MG63 (cell line): ENCODE measurements at regions not wholly inside any gene's neighbourhood (a gene's known extent, or its start where the extent isn't known, plus 50 kb on each side); places are given as distances from the start of the nearest gene placed in this dataset.
"Not testable (repeated sequence)": the region's sequence is repeated elsewhere in the genome, so short reads cannot be mapped to it uniquely, and the experiment has no call there.

ENCODE experiments used
- DNase-seq: peaks from one replicate; pipeline ENCODE4 v3.0.0-alpha.2; 2020
- H3K27me3 ChIP-seq: fragments of 250-450 bp; sonication (Bioruptor Pico); 2 replicates; pipeline ENCODE4 v1.5.1; 2020; ENCODE audit warnings: mild to moderate bottlenecking, moderate library complexity
- H3K36me3 ChIP-seq: fragments of 250-450 bp; sonication (Bioruptor Pico); 2 replicates; pipeline ENCODE4 v1.5.1; 2020; ENCODE audit warnings: mild to moderate bottlenecking, moderate library complexity
- H3K4me3 ChIP-seq: fragments of 250-450 bp; sonication (Bioruptor Pico); 2 replicates; pipeline ENCODE4 v1.5.1; 2020; ENCODE audit warnings: mild to moderate bottlenecking, moderate library complexity
- H3K9me3 ChIP-seq: fragments of 250-450 bp; sonication (Bioruptor Pico); 2 replicates; pipeline ENCODE4 v1.5.1; 2020; ENCODE audit warnings: mild to moderate bottlenecking, moderate library complexity

DNA sequence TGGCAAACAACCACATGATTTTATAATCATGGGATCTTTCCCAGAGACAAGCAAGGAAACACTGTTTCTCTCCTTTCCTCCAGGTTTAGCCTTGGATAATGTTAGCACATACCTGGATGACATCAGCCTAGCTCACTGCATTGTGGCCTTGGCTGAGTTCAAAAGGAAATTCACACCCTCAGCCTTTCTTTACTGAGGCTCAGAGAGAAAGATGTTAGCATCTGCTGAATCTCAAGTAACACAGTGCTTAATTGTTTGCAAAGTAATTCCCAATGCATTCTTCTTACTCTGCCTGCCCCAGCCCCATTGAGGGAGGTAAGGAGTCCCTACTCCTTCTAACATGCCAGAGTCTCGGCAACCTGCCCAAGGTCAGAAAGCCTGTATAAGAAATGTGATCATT is 432.2 kb upstream of the LMCD1 start:
- Histone ChIP-seq H3K36me3 (no peaks in the 10 kb centered on the region), H3K9me3 (no peaks in the 10 kb centered on the region), H3K4me3 (no peak overlapping the region), H3K27me3 (no peaks in the 10 kb centered on the region)
- no peak for DNase-seq

DNA sequence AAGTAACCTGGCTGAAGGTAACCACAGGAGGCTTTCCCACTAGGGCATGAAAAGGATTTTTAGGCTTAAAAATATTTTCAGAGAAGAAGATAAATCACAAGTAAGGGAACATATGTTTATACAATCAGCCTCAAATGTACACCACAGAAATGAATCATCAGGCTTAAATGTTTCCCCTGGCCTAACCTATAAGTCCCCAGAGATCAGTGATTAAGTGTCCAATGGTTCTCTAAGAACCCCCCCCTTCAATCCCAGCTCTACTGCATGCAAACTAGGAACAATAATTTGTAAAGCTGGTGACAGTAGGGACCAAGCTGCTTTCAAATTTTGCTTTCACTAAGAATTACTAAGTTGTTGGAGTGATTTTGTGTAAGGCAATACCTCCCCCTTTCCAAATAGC is 431.6 kb upstream of the LMCD1 start:
- H3K36me3 ChIP-seq: no peaks in the 10 kb centered on the region
- no peak overlapping the region for H3K4me3 ChIP-seq
- H3K9me3 ChIP-seq: no peaks in the 10 kb centered on the region
- no peaks in the 10 kb centered on the region for H3K27me3 ChIP-seq
- no peak for DNase-seq

DNA sequence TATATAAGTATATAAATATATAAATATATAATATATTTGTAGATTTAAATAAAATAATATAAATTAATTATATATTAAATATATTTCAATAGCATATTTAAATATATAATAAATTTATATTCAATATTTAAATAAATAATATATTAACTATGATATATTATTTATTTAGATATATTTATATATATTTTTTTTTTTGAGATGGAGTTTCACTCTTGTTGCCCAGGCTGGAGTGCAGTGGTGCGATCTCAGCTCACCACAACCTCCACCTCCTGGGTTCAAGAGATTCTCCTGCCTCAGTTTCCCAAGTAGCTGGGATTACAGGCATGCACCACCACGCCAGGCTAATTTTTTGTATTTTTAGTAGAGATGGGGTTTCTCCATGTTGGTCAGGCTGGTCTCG is 426.9 kb upstream of the LMCD1 start:
- H3K4me3 ChIP-seq, H3K36me3 ChIP-seq, H3K9me3 ChIP-seq, H3K27me3 ChIP-seq, DNase-seq: not testable (repeated sequence)

DNA sequence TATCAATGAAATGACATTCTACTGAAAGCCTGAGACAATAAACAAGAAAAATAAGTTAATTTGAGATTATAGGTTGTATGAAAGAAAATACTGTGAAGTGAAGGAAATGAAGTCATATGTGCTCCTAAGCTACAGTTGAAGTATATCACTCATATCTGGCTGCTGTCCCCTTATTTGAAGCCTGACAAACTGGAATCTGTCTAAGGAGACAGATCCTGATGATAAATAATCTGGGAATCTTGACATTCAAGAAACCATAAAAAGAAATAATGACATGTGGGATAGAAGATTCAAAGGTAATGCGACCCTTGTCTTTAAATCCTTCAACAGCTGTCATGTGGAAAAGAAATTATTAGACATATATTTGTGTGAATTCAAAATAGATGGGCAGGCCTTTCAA is 424.5 kb upstream of the LMCD1 start:
- Histone ChIP-seq H3K9me3 (no peaks in the 10 kb centered on the region), H3K36me3 (no peaks in the 10 kb centered on the region), H3K4me3 (no peak overlapping the region), H3K27me3 (no peaks in the 10 kb centered on the region)
- no peak for DNase-seq

DNA sequence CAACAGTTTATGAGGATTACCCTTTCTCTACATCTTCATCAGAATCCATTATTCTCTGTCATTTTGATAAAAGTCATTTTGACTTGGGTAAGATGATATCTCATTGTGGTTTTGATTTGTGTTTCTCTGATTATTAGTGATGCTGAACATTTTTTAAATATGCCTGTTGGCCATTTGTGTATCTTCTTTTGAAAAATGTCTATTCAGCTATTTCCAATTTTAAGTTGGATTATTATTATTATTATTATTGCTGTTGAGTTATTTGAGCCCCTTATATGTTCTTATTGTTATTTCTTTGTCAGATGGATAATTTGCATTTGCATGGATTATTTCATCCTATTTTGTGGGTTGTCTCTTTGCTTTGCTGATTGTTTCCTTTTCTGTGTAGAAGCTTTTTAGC is 421.2 kb upstream of the LMCD1 start:
- DNase-seq: no peak
- Histone ChIP-seq H3K9me3 (no peaks in the 10 kb centered on the region), H3K36me3 (no peaks in the 10 kb centered on the region), H3K27me3 (no peaks in the 10 kb centered on the region), H3K4me3 (no peak overlapping the region)

DNA sequence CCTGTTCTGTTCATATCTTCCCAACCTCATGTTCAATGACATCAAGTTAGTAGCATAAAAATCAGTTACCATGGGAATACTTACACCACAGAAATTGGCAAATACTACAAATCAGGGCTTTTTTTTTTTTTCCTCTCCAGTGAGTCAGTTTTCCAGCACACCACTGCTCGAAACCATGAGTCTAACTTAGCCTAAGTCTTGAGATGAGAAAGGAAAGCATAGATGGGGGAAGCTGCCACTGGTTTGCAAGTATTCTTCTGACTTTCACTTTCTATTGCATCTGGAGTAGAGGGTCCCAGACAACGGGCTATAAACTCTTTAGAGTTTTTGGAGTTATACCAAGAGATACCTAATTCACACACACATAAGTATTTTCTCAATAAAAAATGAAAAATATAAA is 416.1 kb upstream of the LMCD1 start:
- Histone ChIP-seq H3K27me3 (no peaks in the 10 kb centered on the region), H3K9me3 (no peaks in the 10 kb centered on the region), H3K4me3 (no peak overlapping the region), H3K36me3 (no peaks in the 10 kb centered on the region)
- DNase-seq: no peak

DNA sequence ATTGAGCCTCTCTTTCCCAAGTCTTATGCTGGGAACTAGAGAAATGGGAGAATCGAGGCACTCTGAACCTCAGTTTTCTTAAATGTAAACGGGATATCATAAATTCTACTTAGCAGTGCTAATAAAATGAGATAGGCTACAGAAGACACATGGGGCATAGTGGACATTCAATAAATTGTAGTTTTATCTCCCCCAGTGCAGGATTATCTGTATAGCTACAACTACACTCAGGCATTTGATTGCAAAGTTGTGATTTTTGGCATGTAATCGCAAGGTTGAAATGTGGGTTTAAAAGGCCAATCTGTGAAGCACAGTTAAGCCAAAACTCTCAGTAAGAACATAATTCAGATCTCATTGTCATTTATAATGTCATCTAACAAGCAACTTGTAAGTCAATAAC is 413.7 kb upstream of the LMCD1 start:
- Histone ChIP-seq H3K36me3 (no peaks in the 10 kb centered on the region), H3K27me3 (no peaks in the 10 kb centered on the region), H3K4me3 (no peak overlapping the region), H3K9me3 (no peaks in the 10 kb centered on the region)
- no peak for DNase-seq

DNA sequence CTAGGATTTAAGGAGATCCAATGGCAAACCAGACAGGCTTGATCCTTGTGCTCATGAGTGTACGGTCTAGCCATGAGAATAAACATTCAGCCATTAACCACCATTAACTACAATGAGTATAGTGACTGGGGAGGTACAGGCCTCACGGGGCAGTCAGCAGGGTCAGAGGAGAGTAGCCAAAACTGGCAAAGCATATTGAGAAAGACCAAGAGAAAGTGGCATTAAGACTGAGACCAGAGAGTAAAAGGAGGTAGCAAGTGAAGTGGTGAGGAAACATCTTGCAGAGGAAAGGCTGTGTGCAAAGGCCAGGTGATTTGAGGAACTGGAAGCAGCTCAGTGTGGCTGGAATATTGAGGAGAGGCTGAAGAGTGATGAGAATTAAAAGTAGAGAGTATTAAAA is 407.2 kb upstream of the LMCD1 start:
- Histone ChIP-seq H3K27me3 (no peaks in the 10 kb centered on the region), H3K36me3 (no peaks in the 10 kb centered on the region), H3K9me3 (no peaks in the 10 kb centered on the region), H3K4me3 (no peak overlapping the region)
- DNase-seq: no peak

DNA sequence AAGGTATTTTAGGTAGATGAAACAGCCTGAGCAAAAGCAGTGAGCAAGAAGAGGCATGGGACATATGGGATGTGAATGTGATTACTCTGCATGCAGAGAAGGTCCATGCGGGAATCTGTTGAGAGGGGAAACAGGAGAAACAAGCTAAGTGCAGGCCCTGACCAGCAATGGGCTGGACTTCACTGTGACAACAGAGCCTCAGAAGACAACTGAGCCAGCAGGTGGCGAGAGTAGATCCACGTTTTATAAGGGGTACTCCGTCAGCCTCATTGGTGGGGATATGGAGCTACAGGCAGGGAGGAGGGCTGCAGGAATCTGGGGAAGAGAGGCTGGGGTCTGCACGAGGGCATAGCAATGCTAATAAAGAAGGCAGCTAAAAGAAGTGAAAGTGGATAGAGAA is 405.9 kb upstream of the LMCD1 start:
- no peaks in the 10 kb centered on the region for H3K27me3 ChIP-seq
- DNase-seq: no peak
- H3K36me3 ChIP-seq: no peaks in the 10 kb centered on the region
- H3K9me3 ChIP-seq: no peaks in the 10 kb centered on the region
- H3K4me3 ChIP-seq: no peak overlapping the region

DNA sequence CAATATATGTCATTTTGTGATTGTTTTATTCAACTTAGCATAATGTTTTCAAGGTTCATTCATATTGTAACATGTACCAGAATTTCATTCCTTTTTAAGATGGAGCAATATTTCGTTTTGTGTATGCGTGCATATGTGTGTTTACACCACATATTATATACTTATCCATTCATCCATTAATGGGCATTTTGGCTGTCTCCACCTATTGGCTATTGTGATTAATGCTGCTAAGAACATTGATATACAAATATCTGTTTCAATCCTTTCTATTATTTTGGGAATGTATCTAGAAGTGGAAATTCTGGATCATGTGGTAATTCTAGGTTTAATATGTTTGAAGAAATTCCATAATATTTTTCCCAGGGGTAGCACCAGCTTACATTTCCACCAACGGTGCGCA is 403.9 kb upstream of the LMCD1 start:
- no peaks in the 10 kb centered on the region for H3K9me3 ChIP-seq
- no peak overlapping the region for H3K4me3 ChIP-seq
- DNase-seq: no peak
- no peaks in the 10 kb centered on the region for H3K27me3 ChIP-seq
- no peaks in the 10 kb centered on the region for H3K36me3 ChIP-seq

DNA sequence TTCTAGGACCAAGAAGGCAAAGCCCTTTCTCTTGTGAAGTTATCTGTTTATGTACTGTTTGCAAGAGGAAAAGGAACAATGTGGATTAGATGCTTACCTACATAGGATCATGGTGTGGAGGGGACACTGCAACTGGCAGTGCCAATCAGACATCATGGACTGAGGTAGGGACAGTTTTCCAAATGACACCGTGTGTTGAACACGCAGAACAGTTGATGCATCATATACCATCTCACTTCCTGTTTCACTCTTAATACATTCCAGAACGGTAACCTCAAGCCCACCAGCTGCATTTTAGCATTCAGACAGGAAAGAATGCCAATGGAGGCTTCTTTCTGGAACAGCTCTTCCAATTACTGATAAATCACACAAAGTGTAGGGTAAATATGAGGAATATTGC is 397.7 kb upstream of the LMCD1 start:
- H3K27me3 ChIP-seq: no peaks in the 10 kb centered on the region
- DNase-seq: no peak
- H3K9me3 ChIP-seq: no peaks in the 10 kb centered on the region
- H3K36me3 ChIP-seq: no peaks in the 10 kb centered on the region
- no peak overlapping the region for H3K4me3 ChIP-seq

DNA sequence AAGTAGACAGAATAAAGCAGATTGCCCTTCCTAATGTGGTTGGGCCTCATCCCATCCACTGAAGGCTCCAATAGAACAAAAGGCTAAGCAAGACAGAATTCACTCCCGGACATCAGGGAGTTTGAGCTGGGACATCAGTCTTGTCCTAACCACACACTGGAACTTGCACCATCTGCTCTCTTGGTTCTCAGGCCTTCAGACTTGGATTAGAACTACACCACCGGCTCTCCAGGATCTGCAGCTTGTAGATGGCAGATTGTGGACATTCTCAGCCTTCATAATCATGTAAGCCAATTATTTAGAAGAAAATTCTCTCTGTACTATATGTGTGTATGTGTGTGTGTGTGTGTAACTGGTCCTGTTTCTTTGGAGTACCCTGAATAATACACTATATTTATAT is 394.7 kb upstream of the LMCD1 start:
- no peaks in the 10 kb centered on the region for H3K9me3 ChIP-seq
- no peak for DNase-seq
- H3K27me3 ChIP-seq: no peaks in the 10 kb centered on the region
- no peak overlapping the region for H3K4me3 ChIP-seq
- no peaks in the 10 kb centered on the region for H3K36me3 ChIP-seq

DNA sequence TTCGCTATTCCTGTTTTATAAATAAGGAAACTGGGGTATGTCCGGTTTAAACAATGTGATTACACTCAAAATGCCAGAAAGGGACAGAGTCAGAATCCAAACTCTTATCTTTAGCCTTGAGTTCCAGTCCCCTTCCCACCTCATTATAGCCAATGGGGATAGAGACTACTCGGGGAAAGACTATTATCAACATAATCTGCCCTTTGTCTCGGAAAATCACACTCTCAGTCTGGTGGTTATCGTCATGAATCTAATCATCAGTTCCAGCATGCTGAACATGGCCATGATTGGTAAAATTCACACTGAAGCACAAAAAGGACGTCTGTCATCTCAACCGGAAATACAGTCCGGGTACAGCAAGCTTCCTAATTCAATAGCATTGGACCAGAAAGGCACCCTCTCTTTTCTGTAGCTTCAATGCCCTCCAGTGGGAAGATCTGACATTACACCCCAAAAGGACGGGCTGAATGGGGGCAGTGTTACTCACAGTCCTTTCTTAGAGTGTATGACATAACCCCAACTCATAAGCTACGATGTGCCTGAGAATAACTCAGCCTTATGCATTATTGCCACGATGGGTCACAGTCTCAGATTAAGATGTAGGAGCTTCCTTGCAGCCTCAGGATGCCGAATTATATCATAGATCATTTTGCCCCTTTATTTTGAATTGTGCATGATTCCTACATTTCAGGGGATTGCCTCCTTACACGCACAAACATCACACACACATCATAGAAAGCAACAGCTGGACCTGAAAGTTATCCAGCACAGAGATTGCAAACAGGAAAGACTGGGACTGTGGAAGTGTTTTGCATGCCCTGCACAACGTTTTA is 390.4 kb upstream of the LMCD1 start:
- H3K9me3 ChIP-seq: no peaks in the 10 kb centered on the region
- no peaks in the 10 kb centered on the region for H3K36me3 ChIP-seq
- H3K27me3 ChIP-seq: no peaks in the 10 kb centered on the region
- peak; percentile 18 for DNase-seq
- no peak overlapping the region for H3K4me3 ChIP-seq

DNA sequence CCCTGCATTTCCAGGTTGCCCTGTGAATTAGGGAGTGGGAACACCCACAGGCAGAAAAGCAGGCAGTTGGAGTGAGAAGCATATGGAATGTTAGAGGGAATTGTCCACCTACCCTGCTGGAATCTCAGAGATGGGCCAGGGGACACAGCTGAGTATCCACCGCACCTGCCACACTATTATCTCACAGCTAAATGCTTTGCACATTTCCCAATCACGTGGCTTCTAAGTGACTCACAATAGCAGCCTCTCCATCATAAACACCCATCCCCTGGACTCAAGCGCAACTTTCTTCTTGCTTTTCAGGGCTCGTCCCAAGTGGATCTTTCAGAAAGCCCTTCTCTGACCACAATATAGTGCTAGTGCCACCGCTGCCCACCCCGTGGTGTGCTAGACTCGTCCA is 389.0 kb upstream of the LMCD1 start:
- DNase-seq: no peak
- Histone ChIP-seq H3K27me3 (no peaks in the 10 kb centered on the region), H3K36me3 (no peaks in the 10 kb centered on the region), H3K9me3 (no peaks in the 10 kb centered on the region), H3K4me3 (no peak overlapping the region)

DNA sequence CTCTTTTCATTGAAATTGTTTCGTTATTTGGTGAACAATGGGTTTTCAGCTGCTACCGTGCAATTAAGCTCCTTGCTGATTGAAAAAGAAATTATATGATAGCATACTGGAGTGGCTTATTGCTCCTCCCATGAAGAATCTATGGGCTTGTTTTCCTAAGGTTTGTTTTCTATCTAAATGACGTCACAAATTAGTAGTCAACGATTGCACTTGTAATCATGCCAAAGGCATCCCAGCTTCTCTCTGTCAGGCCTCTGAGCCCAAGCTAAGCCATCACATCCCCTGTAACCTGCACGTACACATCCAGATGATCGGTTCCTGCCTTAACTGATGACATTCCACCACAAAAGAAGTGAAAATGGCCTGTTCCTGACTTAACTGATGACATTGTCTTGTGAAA is 388.0 kb upstream of the LMCD1 start:
- Histone ChIP-seq H3K4me3 (no peak overlapping the region), H3K9me3 (no peaks in the 10 kb centered on the region), H3K36me3 (no peaks in the 10 kb centered on the region), H3K27me3 (no peaks in the 10 kb centered on the region)
- DNase-seq: no peak

DNA sequence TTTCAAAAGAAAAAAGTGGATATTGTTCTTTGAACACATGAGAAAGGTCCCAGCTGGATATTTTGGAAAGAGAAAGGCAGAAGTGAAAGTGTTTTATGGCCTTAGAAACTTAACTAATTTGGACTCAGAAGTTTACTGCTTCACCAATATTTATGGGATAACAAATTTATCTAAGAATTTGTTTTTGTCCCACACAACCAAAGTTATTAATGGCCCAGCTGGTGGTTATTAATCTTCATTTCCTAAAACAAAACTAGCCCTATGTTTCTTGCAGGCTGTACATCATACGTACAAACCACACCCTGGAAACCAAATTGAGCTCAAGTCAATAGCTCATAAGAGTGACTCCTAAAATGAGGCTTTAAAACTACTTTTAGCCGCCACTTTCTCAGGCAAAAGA is 372.9 kb upstream of the LMCD1 start:
- DNase-seq: no peak

DNA sequence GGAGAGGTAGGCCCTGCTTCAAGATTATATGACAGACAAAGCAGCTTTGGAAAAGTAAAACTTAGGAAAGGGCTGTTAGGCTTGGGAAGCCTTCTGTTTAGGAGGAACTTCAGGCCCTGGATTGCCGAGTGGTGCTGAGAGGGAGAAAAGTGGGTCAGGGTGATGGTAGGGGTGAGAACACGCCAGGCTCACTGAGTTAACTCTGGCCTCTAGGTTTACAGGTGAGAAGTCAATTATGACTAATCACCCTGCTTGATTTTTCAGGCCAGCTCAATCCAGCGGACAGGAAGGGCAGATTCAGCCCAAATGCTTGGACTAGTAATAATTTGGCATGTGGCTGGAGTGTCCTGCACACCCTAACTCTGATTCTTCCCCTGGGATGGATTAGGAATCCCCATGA is 365.1 kb upstream of the LMCD1 start:
- no peak overlapping the region for H3K4me3 ChIP-seq
- H3K9me3 ChIP-seq: no peaks in the 10 kb centered on the region
- H3K27me3 ChIP-seq: no peaks in the 10 kb centered on the region
- H3K36me3 ChIP-seq: no peaks in the 10 kb centered on the region
- no peak for DNase-seq

More for the DNA sequence above, 372.9 kb upstream of the LMCD1 start:
- Histone ChIP-seq H3K27me3 (no peaks in the 10 kb centered on the region), H3K36me3 (no peaks in the 10 kb centered on the region), H3K4me3 (no peak overlapping the region), H3K9me3 (no peaks in the 10 kb centered on the region)

DNA sequence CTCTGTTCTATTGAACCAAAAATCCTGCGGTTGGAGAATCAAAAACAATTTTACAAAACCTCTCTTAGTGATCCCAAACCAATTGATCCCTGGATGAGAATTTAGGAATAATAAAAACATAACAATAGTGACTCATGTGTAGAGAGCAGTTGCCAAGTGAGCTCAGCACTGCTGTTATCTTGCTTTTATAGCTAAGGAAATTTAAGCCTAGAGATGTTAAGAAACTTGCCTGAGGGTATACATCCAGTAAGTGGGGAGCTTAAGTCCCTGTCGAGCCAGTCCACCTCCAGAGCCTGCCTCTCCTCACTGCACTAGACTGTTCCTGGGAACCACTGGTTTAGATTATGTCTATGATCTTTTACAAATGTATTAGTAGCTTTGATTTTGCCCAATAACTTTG is 358.4 kb upstream of the LMCD1 start:
- H3K4me3 ChIP-seq: no peak overlapping the region
- H3K36me3 ChIP-seq: no peaks in the 10 kb centered on the region
- H3K27me3 ChIP-seq: no peaks in the 10 kb centered on the region
- peak; percentile 0 for DNase-seq
- H3K9me3 ChIP-seq: no peaks in the 10 kb centered on the region

DNA sequence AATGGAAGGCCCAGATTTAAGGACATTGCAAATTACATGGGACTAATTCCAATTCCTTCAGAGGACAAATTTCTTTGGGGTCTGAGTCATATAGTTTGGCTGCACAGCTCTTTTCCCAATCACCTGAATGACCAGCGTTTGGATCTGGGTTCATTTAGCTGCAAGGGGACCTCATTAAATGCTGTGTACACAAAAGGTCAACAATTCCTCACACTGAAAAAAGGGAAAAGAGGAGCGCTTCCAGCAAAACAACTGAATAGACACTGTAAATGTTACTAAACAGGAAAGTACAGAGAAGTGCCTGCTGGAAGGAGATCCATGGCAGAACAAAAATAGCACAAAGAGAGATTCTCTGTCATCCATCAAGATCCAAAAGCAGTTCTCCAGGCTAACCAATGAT is 356.0 kb upstream of the LMCD1 start:
- DNase-seq: no peak
- H3K27me3 ChIP-seq: no peaks in the 10 kb centered on the region
- H3K36me3 ChIP-seq: no peaks in the 10 kb centered on the region
- H3K9me3 ChIP-seq: no peaks in the 10 kb centered on the region
- no peak overlapping the region for H3K4me3 ChIP-seq
